ENCODE measurements at regions not wholly inside any gene's neighbourhood (a gene's known extent, or its start where the extent isn't known, plus 50 kb on each side); places are given as distances from the start of the nearest gene placed in this dataset.

- no peak for DNase-seq (ENCODE audit: low read depth)
- TF ChIP-seq, protein P1, sequence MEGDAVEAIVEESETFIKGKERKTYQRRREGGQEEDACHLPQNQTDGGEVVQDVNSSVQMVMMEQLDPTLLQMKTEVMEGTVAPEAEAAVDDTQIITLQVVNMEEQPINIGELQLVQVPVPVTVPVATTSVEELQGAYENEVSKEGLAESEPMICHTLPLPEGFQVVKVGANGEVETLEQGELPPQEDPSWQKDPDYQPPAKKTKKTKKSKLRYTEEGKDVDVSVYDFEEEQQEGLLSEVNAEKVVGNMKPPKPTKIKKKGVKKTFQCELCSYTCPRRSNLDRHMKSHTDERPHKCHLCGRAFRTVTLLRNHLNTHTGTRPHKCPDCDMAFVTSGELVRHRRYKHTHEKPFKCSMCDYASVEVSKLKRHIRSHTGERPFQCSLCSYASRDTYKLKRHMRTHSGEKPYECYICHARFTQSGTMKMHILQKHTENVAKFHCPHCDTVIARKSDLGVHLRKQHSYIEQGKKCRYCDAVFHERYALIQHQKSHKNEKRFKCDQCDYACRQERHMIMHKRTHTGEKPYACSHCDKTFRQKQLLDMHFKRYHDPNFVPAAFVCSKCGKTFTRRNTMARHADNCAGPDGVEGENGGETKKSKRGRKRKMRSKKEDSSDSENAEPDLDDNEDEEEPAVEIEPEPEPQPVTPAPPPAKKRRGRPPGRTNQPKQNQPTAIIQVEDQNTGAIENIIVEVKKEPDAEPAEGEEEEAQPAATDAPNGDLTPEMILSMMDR (IDR thresholded peaks at IDR 0.05; ENCODE audit: control insufficient read depth, insufficient read depth, low read depth, low read length, missing control alignments): no peak
- H3K4me3 ChIP-seq (ENCODE audit: control insufficient read depth, low read depth, low read length): no peak overlapping the region
Observed at GRCh38 chr17:14768923-14769322, 468.0 kb downstream of the HS3ST3B1 start.

GRCh38 chr17:14762736-14763479 lies 462.0 kb downstream of the HS3ST3B1 start:
- DNase-seq (ENCODE audit: low read depth): no peak
- no peak overlapping the region for H3K4me3 ChIP-seq (ENCODE audit: control insufficient read depth, low read depth, low read length)
- TF ChIP-seq, protein P1 (IDR thresholded peaks at IDR 0.05; ENCODE audit: control insufficient read depth, insufficient read depth, low read depth, low read length, missing control alignments): no peak

GRCh38 chr17:14760719-14761411 lies 460.0 kb downstream of the HS3ST3B1 start:
- TF ChIP-seq, protein P1 (IDR thresholded peaks at IDR 0.05; ENCODE audit: control insufficient read depth, insufficient read depth, low read depth, low read length, missing control alignments): no peak
- no peak for DNase-seq (ENCODE audit: low read depth)
- H3K4me3 ChIP-seq (ENCODE audit: control insufficient read depth, low read depth, low read length): no peak overlapping the region

GRCh38 chr17:14760212-14760611 lies 459.3 kb downstream of the HS3ST3B1 start:
- TF ChIP-seq, protein P1 (IDR thresholded peaks at IDR 0.05; ENCODE audit: control insufficient read depth, insufficient read depth, low read depth, low read length, missing control alignments): no peak
- no peak overlapping the region for H3K4me3 ChIP-seq (ENCODE audit: control insufficient read depth, low read depth, low read length)
- DNase-seq (ENCODE audit: low read depth): no peak

DNA sequence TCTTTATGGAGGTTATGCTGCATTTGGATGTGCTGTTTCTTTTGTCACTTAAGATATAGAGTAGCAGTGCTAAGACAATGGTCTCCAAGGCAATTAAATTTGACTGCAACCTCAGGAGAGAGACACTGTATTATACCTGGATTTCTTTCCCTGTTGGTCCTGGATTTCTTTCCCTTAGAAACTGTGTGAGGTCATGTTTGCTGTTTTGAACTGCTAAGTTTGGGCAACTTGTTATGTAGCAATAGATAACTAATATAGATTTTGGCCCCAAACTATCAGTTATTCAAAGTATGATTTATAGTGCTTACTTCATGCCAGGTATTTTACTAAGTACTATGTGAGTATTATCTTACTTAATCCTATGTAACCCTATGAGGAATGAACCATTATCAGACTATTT lies 458.4 kb downstream of the HS3ST3B1 start:
- TF ChIP-seq, protein P1 (IDR thresholded peaks at IDR 0.05; ENCODE audit: control insufficient read depth, insufficient read depth, low read depth, low read length, missing control alignments): no peak
- no peak overlapping the region for H3K4me3 ChIP-seq (ENCODE audit: control insufficient read depth, low read depth, low read length)
- DNase-seq (ENCODE audit: low read depth): no peak

GRCh38 chr17:14756479-14756878 lies 455.6 kb downstream of the HS3ST3B1 start:
- DNase-seq (ENCODE audit: low read depth): no peak
- H3K4me3 ChIP-seq (ENCODE audit: control insufficient read depth, low read depth, low read length): no peak overlapping the region
- TF ChIP-seq, protein P1 (IDR thresholded peaks at IDR 0.05; ENCODE audit: control insufficient read depth, insufficient read depth, low read depth, low read length, missing control alignments): no peak
